ENCODE measurements at regions not wholly inside any gene's neighbourhood (a gene's known extent, or its start where the extent isn't known, plus 50 kb on each side); places are given as distances from the start of the nearest gene placed in this dataset.
"Not testable (repeated sequence)": the region's sequence is repeated elsewhere in the genome, so short reads cannot be mapped to it uniquely, and the experiment has no call there.

DNA sequence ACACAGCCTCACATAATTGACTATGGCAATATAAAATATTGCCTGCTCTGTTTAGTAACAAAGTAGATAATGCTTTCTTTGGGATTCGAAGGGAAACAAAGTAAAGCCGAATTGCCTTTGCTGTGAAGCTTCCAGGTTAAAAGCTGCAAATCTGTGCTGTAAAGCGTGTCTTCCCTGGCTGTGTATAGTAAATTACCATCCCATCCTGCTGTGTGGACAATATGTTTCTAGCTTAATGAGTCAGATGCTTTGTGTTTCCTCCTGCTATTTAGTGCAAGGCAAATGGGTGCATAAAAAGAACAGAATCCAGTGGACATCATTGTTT lies 265.1 kb downstream of the SOCS6 start:
- Histone ChIP-seq H3K4me3 (ENCODE audit: control insufficient read depth in 1 of 7, extremely low read depth in 1 of 7, insufficient read depth in 4 of 7, low read depth in 2 of 7, low read length in 6 of 7) (no peak overlapping the region), H3K27me3 (replicated peaks in 2 of 5; ENCODE audit: control insufficient read depth in 4 of 5, insufficient read depth in 5 of 5, low read length in 4 of 5) (no peaks in the 10 kb centered on the region), H3K27ac (ENCODE audit: insufficient read depth in 1 of 2, low read depth in 1 of 2, low read length in 2 of 2, poor library complexity in 1 of 2, severe bottlenecking in 2 of 2) (no peak overlapping the region), H3K36me3 (ENCODE audit: control insufficient read depth in 4 of 4, insufficient read depth in 4 of 4, low read length in 3 of 4) (no peaks in the 10 kb centered on the region), H3K4me1 (ENCODE audit: control extremely low read depth in 1 of 4, control insufficient read depth in 4 of 4, insufficient read depth in 4 of 4, low read length in 3 of 4) (no peaks in the 10 kb centered on the region), H3K9me3 (ENCODE audit: control extremely low read depth in 1 of 5, control insufficient read depth in 4 of 5, insufficient read depth in 2 of 5, low read depth in 1 of 5, low read length in 4 of 5) (no peaks in the 10 kb centered on the region)
- ChIA-PET CTCF (no interaction called here), POLR2A (no interaction called here)
- no peak for DNase-seq
- 97% methylated on average over 3 of the region's 3 CpGs for WGBS (ENCODE audit: insufficient coverage)

DNA sequence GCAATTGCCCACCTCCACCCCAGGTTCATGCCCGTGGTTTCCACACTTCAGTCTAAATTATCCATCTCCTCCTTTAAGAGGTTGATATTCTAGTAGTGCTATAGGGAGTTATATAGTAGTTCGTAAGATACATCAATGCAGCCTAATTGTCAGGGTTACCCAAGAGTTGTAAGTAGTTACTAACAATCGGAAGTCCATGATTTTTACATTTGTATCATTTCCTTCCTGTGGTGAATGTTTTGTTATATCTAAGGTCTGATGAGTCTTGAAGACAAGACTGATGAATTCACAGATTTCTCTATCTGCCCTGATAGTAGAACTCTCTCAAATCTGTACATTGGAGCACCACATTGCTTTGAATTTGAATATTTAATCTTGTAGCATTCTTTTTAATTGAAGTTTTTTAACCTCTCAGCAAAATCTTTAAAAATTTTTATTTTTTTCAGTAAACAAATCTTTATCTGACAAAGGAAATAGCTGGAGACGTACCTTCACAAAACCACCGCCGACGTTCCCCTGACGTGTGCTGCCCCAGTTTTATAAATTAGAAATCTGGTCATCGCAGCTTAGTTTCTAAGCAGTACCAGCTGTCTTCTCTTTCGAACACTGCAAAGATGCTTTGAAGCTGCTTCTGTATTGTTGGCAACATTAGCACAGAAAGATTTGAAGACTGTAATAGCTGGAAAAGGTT lies 264.5 kb downstream of the SOCS6 start:
- H3K27ac ChIP-seq (ENCODE audit: insufficient read depth in 1 of 2, low read depth in 1 of 2, low read length in 2 of 2, poor library complexity in 1 of 2, severe bottlenecking in 2 of 2) = no peak overlapping the region
- no peak for DNase-seq
- H3K4me1 ChIP-seq (ENCODE audit: control extremely low read depth in 1 of 4, control insufficient read depth in 4 of 4, insufficient read depth in 4 of 4, low read length in 3 of 4) = no peaks in the 10 kb centered on the region
- 92% methylated on average over 7 of the region's 10 CpGs for WGBS (ENCODE audit: insufficient coverage)
- no peaks in the 10 kb centered on the region for H3K36me3 ChIP-seq (ENCODE audit: control insufficient read depth in 4 of 4, insufficient read depth in 4 of 4, low read length in 3 of 4)
- ChIA-PET CTCF (no interaction called here), POLR2A (no interaction called here)
- H3K9me3 ChIP-seq (ENCODE audit: control extremely low read depth in 1 of 5, control insufficient read depth in 4 of 5, insufficient read depth in 2 of 5, low read depth in 1 of 5, low read length in 4 of 5) = no peaks in the 10 kb centered on the region
- no peaks in the 10 kb centered on the region for H3K27me3 ChIP-seq (replicated peaks in 2 of 5; ENCODE audit: control insufficient read depth in 4 of 5, insufficient read depth in 5 of 5, low read length in 4 of 5)
- no peak overlapping the region for H3K4me3 ChIP-seq (ENCODE audit: control insufficient read depth in 1 of 7, extremely low read depth in 1 of 7, insufficient read depth in 4 of 7, low read depth in 2 of 7, low read length in 6 of 7)

DNA sequence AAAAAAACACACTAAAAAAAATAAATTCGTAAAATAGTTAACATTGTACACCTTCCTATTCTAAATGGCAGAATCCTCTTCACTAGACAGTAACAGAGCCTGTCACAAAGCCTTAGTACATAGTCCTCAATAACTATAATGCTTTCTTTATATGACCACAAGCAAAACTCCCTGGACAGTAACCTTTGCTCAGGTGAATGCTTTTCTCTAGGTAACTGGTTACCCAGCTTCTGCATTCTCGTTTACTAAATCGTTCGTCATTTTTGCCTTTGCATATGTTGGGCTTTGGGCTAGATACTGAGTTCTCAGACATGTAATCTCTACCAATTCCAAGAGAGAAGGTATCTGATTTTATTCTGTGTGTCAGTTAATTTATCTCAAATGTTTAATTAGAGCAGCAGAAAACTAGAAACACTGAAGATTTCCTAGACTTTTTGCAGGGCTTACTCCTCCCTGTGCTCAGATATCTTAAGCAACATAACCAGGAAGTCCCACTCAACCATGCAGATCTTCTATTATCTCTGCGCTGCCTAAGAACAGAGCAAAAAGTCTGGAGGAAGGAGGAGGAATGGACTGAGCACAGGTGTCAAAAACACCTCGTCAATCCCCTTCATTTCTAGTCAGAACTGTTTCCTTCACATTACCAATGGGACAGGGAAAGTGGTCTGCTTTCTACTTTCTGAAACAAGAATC lies 247.7 kb downstream of the SOCS6 start:
- H3K9me3 ChIP-seq (ENCODE audit: control extremely low read depth in 1 of 5, control insufficient read depth in 4 of 5, insufficient read depth in 2 of 5, low read depth in 1 of 5, low read length in 4 of 5) = peaks cover 0 to 3% (median 0%) of the 10 kb centered on the region in 5 experiments
- DNase-seq = no peak
- no peak overlapping the region for H3K4me3 ChIP-seq (ENCODE audit: control insufficient read depth in 1 of 7, extremely low read depth in 1 of 7, insufficient read depth in 4 of 7, low read depth in 2 of 7, low read length in 6 of 7)
- no peaks in the 10 kb centered on the region for H3K36me3 ChIP-seq (ENCODE audit: control insufficient read depth in 4 of 4, insufficient read depth in 4 of 4, low read length in 3 of 4)
- no peak overlapping the region for H3K27ac ChIP-seq (ENCODE audit: insufficient read depth in 1 of 2, low read depth in 1 of 2, low read length in 2 of 2, poor library complexity in 1 of 2, severe bottlenecking in 2 of 2)
- no peaks in the 10 kb centered on the region for H3K4me1 ChIP-seq (ENCODE audit: control extremely low read depth in 1 of 4, control insufficient read depth in 4 of 4, insufficient read depth in 4 of 4, low read length in 3 of 4)
- H3K27me3 ChIP-seq (replicated peaks in 2 of 5; ENCODE audit: control insufficient read depth in 4 of 5, insufficient read depth in 5 of 5, low read length in 4 of 5) = no peaks in the 10 kb centered on the region
- ChIA-PET POLR2A (no interaction called here), CTCF (no interaction called here)
- WGBS (ENCODE audit: insufficient coverage) = 98% methylated on average over 5 of the region's 6 CpGs

DNA sequence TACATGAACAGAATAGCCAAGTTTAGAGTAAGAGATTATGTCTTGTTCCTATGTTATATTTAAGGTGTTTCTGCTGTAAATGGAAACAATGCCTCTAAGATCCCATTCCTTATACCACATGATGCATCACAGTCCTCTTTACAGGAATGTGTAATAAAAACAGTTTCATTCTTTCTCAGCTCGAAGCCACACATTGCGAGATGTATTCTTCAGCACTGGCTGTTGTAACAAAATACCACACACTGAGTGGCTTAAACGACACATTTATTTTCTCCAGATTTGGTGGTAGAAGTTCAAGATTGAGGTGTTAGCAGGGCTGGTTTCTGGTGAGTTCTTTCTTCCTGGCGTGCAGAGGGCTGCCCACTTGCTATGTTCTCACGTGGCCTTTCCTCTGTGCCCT lies 246.2 kb downstream of the SOCS6 start:
- no peaks in the 10 kb centered on the region for H3K36me3 ChIP-seq (ENCODE audit: control insufficient read depth in 4 of 4, insufficient read depth in 4 of 4, low read length in 3 of 4)
- H3K27ac ChIP-seq (ENCODE audit: insufficient read depth in 1 of 2, low read depth in 1 of 2, low read length in 2 of 2, poor library complexity in 1 of 2, severe bottlenecking in 2 of 2) = no peak overlapping the region
- WGBS (ENCODE audit: insufficient coverage) = 100% methylated on average over 3 of the region's 5 CpGs
- H3K27me3 ChIP-seq (replicated peaks in 2 of 5; ENCODE audit: control insufficient read depth in 4 of 5, insufficient read depth in 5 of 5, low read length in 4 of 5) = no peaks in the 10 kb centered on the region
- no peaks in the 10 kb centered on the region for H3K4me1 ChIP-seq (ENCODE audit: control extremely low read depth in 1 of 4, control insufficient read depth in 4 of 4, insufficient read depth in 4 of 4, low read length in 3 of 4)
- no peak overlapping the region for H3K4me3 ChIP-seq (ENCODE audit: control insufficient read depth in 1 of 7, extremely low read depth in 1 of 7, insufficient read depth in 4 of 7, low read depth in 2 of 7, low read length in 6 of 7)
- DNase-seq = no peak
- ChIA-PET POLR2A (no interaction called here), CTCF (no interaction called here)
- peaks cover 0 to 3% (median 0%) of the 10 kb centered on the region in 5 experiments for H3K9me3 ChIP-seq (ENCODE audit: control extremely low read depth in 1 of 5, control insufficient read depth in 4 of 5, insufficient read depth in 2 of 5, low read depth in 1 of 5, low read length in 4 of 5)

DNA sequence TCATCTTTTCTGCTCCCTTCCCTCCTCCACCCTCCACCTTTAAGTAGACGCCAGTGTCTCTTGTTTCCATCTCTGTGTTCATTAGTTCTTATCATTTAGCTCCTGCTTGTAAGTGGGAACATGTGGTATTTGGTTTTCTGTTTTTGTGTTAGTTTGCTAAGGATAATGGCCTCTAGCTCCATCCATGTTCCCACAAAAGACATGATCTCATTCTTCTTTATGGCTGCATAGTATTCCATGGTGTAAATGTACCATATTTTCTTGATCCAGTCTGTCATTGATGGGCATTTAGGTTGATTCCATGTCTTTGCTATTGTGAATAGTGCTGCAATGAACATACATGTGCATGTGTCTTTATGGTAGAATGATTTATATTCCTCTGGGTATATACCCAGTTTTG lies 236.5 kb downstream of the SOCS6 start:
- POLR2A ChIA-PET; DNase-seq; H3K9me3 ChIP-seq (ENCODE audit: control extremely low read depth in 1 of 5, control insufficient read depth in 4 of 5, insufficient read depth in 2 of 5, low read depth in 1 of 5, low read length in 4 of 5); H3K4me3 ChIP-seq (ENCODE audit: control insufficient read depth in 1 of 7, extremely low read depth in 1 of 7, insufficient read depth in 4 of 7, low read depth in 2 of 7, low read length in 6 of 7); H3K27ac ChIP-seq (ENCODE audit: insufficient read depth in 1 of 2, low read depth in 1 of 2, low read length in 2 of 2, poor library complexity in 1 of 2, severe bottlenecking in 2 of 2); H3K36me3 ChIP-seq (ENCODE audit: control insufficient read depth in 4 of 4, insufficient read depth in 4 of 4, low read length in 3 of 4); H3K4me1 ChIP-seq (ENCODE audit: control extremely low read depth in 1 of 4, control insufficient read depth in 4 of 4, insufficient read depth in 4 of 4, low read length in 3 of 4); H3K27me3 ChIP-seq (replicated peaks in 2 of 5; ENCODE audit: control insufficient read depth in 4 of 5, insufficient read depth in 5 of 5, low read length in 4 of 5); CTCF ChIA-PET: not testable (repeated sequence)
- no CpG with 5 or more reads among the region's 1 CpG for WGBS (ENCODE audit: insufficient coverage)

DNA sequence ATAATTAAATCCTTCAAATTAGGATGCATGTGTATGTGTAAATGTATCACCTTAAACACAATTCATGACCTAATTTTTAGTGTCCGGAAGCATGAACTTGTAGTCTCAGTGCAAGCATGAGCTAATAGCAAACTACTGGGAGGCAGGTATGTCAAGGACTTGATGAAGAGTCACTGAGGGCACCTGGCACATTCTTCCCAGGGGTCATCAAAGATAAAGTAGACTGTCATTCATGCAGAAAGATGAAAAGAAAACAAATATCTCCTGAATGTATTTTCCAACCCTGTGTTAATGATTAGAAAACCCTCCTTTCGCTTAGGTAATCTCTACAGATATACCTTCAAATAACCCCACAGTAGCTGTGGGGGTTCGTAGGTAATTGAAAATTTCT lies 234.9 kb downstream of the SOCS6 start:
- H3K27me3 ChIP-seq (replicated peaks in 2 of 5; ENCODE audit: control insufficient read depth in 4 of 5, insufficient read depth in 5 of 5, low read length in 4 of 5) = no peaks in the 10 kb centered on the region
- H3K4me3 ChIP-seq (ENCODE audit: control insufficient read depth in 1 of 7, extremely low read depth in 1 of 7, insufficient read depth in 4 of 7, low read depth in 2 of 7, low read length in 6 of 7) = no peak overlapping the region
- ChIA-PET CTCF (no interaction called here), POLR2A (no interaction called here)
- WGBS (ENCODE audit: insufficient coverage) = 86% methylated on average over 1 of the region's 3 CpGs
- no peaks in the 10 kb centered on the region for H3K4me1 ChIP-seq (ENCODE audit: control extremely low read depth in 1 of 4, control insufficient read depth in 4 of 4, insufficient read depth in 4 of 4, low read length in 3 of 4)
- no peak overlapping the region for H3K27ac ChIP-seq (ENCODE audit: insufficient read depth in 1 of 2, low read depth in 1 of 2, low read length in 2 of 2, poor library complexity in 1 of 2, severe bottlenecking in 2 of 2)
- no peaks in the 10 kb centered on the region for H3K36me3 ChIP-seq (ENCODE audit: control insufficient read depth in 4 of 4, insufficient read depth in 4 of 4, low read length in 3 of 4)
- no peak for DNase-seq
- H3K9me3 ChIP-seq (ENCODE audit: control extremely low read depth in 1 of 5, control insufficient read depth in 4 of 5, insufficient read depth in 2 of 5, low read depth in 1 of 5, low read length in 4 of 5) = no peaks in the 10 kb centered on the region

DNA sequence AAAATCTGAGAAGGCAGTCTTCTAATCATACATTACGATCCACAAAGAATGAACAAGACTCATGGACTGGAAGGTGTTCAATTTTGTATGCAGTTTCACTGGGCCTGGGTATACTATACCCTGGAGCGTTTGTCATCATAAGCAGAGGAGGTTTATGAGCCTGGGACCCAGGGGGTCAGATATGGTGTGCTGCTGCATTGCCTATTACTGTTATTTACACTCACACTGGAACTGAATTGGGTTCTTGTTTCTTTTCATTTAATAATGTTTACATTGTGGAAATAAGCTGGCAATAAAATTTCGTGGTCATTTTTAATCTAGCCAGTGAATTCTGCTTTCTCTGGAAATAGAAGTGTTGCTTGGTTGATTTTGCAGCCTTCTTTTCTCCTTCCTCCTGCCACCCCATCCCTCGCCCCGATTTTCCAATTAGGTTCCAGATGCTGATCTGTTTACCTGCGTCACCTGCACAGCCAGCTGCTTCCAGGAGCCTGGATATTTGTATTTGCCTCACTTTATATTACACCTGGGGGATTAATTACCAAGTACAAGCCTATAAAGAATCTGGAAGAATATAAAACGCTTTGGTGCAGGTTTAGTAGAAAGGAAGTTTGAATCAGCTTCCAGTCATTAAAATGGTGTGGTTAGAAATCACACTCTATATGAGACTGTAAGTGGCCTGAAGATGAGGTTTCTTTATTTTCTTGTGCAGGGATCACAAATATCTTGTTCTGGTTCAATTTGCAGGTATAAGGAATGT lies 234.4 kb downstream of the SOCS6 start:
- no peak for DNase-seq
- 100% methylated on average over 1 of the region's 7 CpGs for WGBS (ENCODE audit: insufficient coverage)
- no peaks in the 10 kb centered on the region for H3K9me3 ChIP-seq (ENCODE audit: control extremely low read depth in 1 of 5, control insufficient read depth in 4 of 5, insufficient read depth in 2 of 5, low read depth in 1 of 5, low read length in 4 of 5)
- no peak overlapping the region for H3K27ac ChIP-seq (ENCODE audit: insufficient read depth in 1 of 2, low read depth in 1 of 2, low read length in 2 of 2, poor library complexity in 1 of 2, severe bottlenecking in 2 of 2)
- H3K36me3 ChIP-seq (ENCODE audit: control insufficient read depth in 4 of 4, insufficient read depth in 4 of 4, low read length in 3 of 4) = no peaks in the 10 kb centered on the region
- H3K4me3 ChIP-seq (ENCODE audit: control insufficient read depth in 1 of 7, extremely low read depth in 1 of 7, insufficient read depth in 4 of 7, low read depth in 2 of 7, low read length in 6 of 7) = no peak overlapping the region
- no peaks in the 10 kb centered on the region for H3K27me3 ChIP-seq (replicated peaks in 2 of 5; ENCODE audit: control insufficient read depth in 4 of 5, insufficient read depth in 5 of 5, low read length in 4 of 5)
- H3K4me1 ChIP-seq (ENCODE audit: control extremely low read depth in 1 of 4, control insufficient read depth in 4 of 4, insufficient read depth in 4 of 4, low read length in 3 of 4) = no peaks in the 10 kb centered on the region
- ChIA-PET CTCF (no interaction called here), POLR2A (no interaction called here)
